Activated T-cell treated with anti-CD3 and anti-CD28 coated beads, Interleukin-2, amount 50 U/mL, for 72 hours (primary cell): ENCODE measurements at regions not wholly inside any gene's neighbourhood (a gene's known extent, or its start where the extent isn't known, plus 50 kb on each side); places are given as distances from the start of the nearest gene placed in this dataset.

Source experiments
- ATAC-seq, 2 donors: fragments of 150-1000 bp; cut with Tn5 transposase; replicated peaks in 1 of 2; 2 replicates each; pipeline ENCODE4 v1.10.0; 2021; ENCODE audit warnings: moderate library complexity in 2 of 2, mild to moderate bottlenecking in 1 of 2
- DNase-seq, 2 donors: peaks; one replicate each; pipeline ENCODE4 v3.0.0; 2021 to 2022; ENCODE audit warnings: mixed read lengths in 1 of 2
- H3K27ac Mint-ChIP-seq: one replicate; pipeline ENCODE4 v1.8.0; 2022; ENCODE audit warnings: mild to moderate bottlenecking, moderate library complexity, mixed read lengths
- H3K27me3 Mint-ChIP-seq: one replicate; pipeline ENCODE4 v1.8.0; 2022; ENCODE audit warnings: low read depth, mixed read lengths
- H3K36me3 Mint-ChIP-seq, 2 donors: one replicate each; pipeline ENCODE4 v1.8.0; 2022; ENCODE audit warnings: mixed read lengths in 2 of 2, mild to moderate bottlenecking in 1 of 2; ENCODE audit not compliant: insufficient read depth in 2 of 2
- H3K4me1 Mint-ChIP-seq: one replicate; pipeline ENCODE4 v1.8.0; 2022; ENCODE audit warnings: low read depth, mixed read lengths
- H3K4me3 Mint-ChIP-seq, 2 donors: one replicate each; pipeline ENCODE4 v1.8.0; 2022; ENCODE audit warnings: mild to moderate bottlenecking in 2 of 2, mixed read lengths in 2 of 2, moderate library complexity in 2 of 2
- H3K9me3 Mint-ChIP-seq, 2 donors: one replicate each; pipeline ENCODE4 v1.8.0; 2022; ENCODE audit warnings: mixed read lengths in 2 of 2

DNA sequence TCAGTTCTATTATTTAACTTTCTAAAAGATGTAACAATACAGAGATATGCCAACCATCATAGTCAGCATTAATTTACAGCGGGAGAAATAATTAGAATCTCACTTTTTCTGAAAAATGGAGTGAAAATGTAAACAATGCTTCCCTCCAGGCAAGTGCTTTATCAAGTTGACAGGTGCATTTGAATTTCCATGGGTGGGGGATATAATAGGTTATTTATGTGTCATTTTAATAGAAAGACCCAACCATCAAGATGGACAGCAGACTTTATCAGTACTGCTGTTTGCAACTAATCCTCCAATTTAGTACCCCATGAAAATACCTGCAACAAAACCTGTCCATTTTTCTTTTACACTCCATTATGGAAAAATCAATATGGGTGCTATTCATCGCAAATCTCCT, 780.1 kb downstream of the TFAP2A start:
- ATAC-seq (no peak), DNase-seq (no peak)
- H3K27ac Mint-ChIP-seq, result no peak overlapping the region
- no peaks in the 10 kb centered on the region for H3K36me3 Mint-ChIP-seq
- H3K4me3 Mint-ChIP-seq, result no peak overlapping the region
- H3K27me3 Mint-ChIP-seq, result no peaks in the 10 kb centered on the region
- peaks cover 3 to 6% of the 10 kb centered on the region in 2 donors for H3K9me3 Mint-ChIP-seq
- H3K4me1 Mint-ChIP-seq, result no peaks in the 10 kb centered on the region

- H3K4me1 Mint-ChIP-seq, result no peaks in the 10 kb centered on the region
Observed at GRCh38 chr6:9632026-9632425, 782.8 kb downstream of the TFAP2A start.

GRCh38 chr6:9628819-9629218, 786.1 kb downstream of the TFAP2A start:
- no peak for DNase-seq
- H3K9me3 Mint-ChIP-seq, result peaks cover 8 to 11% of the 10 kb centered on the region in 2 donors
- H3K4me3 Mint-ChIP-seq, result no peak overlapping the region
- ATAC-seq, result no peak
- H3K27me3 Mint-ChIP-seq, result no peaks in the 10 kb centered on the region
- H3K4me1 Mint-ChIP-seq, result no peaks in the 10 kb centered on the region
- H3K27ac Mint-ChIP-seq, result no peak overlapping the region
- no peaks in the 10 kb centered on the region for H3K36me3 Mint-ChIP-seq

More at GRCh38 chr6:9632026-9632425, 782.8 kb downstream of the TFAP2A start:
- Mint-ChIP-seq H3K36me3 (no peaks in the 10 kb centered on the region), H3K27me3 (no peaks in the 10 kb centered on the region), H3K27ac (no peak overlapping the region), H3K4me3 (no peak overlapping the region), H3K9me3 (peaks cover 3 to 11% of the 10 kb centered on the region in 2 donors)
- DNase-seq, result no peak
- ATAC-seq, result no peak

DNA sequence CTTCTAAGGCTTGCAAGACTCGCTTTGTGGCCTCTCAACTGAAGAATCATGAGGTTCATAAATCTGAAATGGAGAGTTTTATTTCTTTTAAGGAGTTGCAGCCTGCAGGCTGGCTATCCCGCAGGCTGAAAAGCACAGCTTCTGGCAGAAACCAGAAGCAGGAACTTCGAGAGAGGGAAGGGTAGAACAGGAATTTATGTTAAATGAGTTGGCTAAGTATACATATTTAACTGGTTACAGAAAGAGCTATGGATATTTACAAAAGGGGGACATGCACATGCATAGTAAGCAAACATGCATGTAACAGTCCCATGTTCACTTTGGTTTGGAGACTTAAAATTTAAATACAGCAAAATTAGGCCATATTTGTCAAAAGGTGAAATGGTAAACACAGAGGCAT, 787.0 kb downstream of the TFAP2A start:
- Mint-ChIP-seq H3K9me3 (peaks cover 13 to 16% of the 10 kb centered on the region in 2 donors), H3K4me3 (no peak overlapping the region), H3K4me1 (no peaks in the 10 kb centered on the region), H3K27ac (no peak overlapping the region), H3K36me3 (peaks cover 0 to 2% of the 10 kb centered on the region in 2 donors), H3K27me3 (no peaks in the 10 kb centered on the region)
- DNase-seq, result no peak
- ATAC-seq, result no peak

- peaks cover 9 to 12% of the 10 kb centered on the region in 2 donors for H3K9me3 Mint-ChIP-seq
- no peak overlapping the region for H3K27ac Mint-ChIP-seq
- no peak overlapping the region for H3K4me3 Mint-ChIP-seq
- H3K36me3 Mint-ChIP-seq, result peaks cover 0 to 2% of the 10 kb centered on the region in 2 donors
- DNase-seq, result no peak
- H3K27me3 Mint-ChIP-seq, result no peaks in the 10 kb centered on the region
- H3K4me1 Mint-ChIP-seq, result no peaks in the 10 kb centered on the region
- no peak for ATAC-seq
Observed at GRCh38 chr6:9623985-9624384, 790.9 kb downstream of the TFAP2A start.

DNA sequence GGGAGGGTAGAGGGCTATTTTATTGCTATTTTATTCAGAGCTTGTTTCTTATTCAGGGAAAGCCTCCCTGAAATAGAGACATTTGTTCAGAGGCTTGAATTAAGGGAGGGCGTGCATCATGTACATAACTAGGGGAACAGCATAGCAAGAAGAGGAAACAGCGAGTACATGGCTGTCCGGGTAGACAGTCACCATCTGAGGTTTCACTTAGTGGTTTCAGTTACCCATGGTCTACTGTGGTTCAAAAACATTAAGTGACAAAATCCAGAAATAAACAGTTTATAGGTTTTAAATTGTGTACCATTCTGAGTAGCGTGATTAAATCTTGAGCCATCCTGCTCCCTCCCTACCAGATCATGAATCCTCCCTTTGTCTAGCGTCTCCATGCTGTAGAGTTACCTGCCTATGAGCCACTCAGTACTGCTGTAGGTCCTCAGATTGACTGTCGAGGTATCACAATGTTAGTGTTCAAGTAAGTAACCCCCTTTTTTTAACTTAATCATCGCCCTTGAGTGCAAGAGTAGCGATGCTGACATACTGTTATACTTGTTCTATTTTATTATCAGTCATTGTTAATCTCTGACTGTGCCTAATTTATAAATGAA, 791.5 kb downstream of the TFAP2A start:
- no peak overlapping the region for H3K27ac Mint-ChIP-seq
- no peak overlapping the region for H3K4me3 Mint-ChIP-seq
- no peak for ATAC-seq

DNA sequence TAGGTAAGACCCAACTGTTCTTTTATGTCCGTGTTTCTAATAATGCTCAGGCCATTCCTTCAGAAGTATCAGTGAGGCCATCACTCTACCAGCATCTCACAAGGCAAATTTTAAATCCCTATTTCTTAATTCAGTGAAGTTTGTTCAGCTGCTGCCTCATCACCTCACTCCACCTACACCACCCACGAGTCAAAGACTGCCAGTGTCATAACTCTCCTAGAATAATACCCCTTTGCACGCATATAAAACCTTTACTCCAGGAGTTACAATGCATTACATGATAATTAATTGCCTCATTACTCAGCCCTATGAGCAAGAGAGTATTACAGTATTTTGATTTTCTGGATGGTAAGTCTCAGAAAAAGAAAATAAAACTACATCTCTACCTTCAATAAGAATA, 793.6 kb downstream of the TFAP2A start:
- Mint-ChIP-seq H3K27ac (no peak overlapping the region), H3K4me3 (no peak overlapping the region), H3K27me3 (no peaks in the 10 kb centered on the region), H3K9me3 (peaks cover 6 to 9% of the 10 kb centered on the region in 2 donors), H3K36me3 (peaks cover 0 to 2% of the 10 kb centered on the region in 2 donors), H3K4me1 (no peaks in the 10 kb centered on the region)
- ATAC-seq (no peak), DNase-seq (no peak)

More for the DNA sequence above, 791.5 kb downstream of the TFAP2A start:
- peaks cover 0 to 2% of the 10 kb centered on the region in 2 donors for H3K36me3 Mint-ChIP-seq
- peaks cover 9% of the 10 kb centered on the region in 2 donors for H3K9me3 Mint-ChIP-seq
- H3K4me1 Mint-ChIP-seq, result no peaks in the 10 kb centered on the region
- no peaks in the 10 kb centered on the region for H3K27me3 Mint-ChIP-seq
- DNase-seq, result no peak

DNA sequence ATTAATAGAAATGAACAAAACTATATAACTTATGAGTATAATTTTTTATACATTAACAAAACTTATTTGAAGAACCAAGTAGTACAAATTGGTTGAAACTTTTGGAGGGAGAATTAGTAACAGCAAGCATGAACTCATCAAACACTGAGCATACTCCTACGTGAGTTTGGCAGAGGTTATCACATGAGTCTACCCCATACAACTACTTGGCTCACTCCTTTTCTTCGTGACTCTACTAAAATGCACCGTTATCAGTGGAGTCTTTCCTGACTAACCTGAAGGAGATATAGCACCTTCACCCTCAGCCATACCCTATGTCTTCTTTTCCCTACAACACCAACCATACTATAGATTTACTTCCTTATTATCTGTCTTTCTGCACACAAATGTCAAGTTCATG, 794.2 kb downstream of the TFAP2A start:
- no peak overlapping the region for H3K27ac Mint-ChIP-seq
- H3K4me3 Mint-ChIP-seq, result no peak overlapping the region

GRCh38 chr6:9620263-9620662, 794.6 kb downstream of the TFAP2A start:
- Mint-ChIP-seq H3K27ac (no peak overlapping the region), H3K27me3 (no peaks in the 10 kb centered on the region), H3K9me3 (peaks cover 7 to 9% of the 10 kb centered on the region in 2 donors), H3K4me3 (no peak overlapping the region), H3K36me3 (peaks cover 0 to 2% of the 10 kb centered on the region in 2 donors), H3K4me1 (no peaks in the 10 kb centered on the region)
- no peak for ATAC-seq
- DNase-seq, result no peak

More for the DNA sequence above, 794.2 kb downstream of the TFAP2A start:
- H3K4me1 Mint-ChIP-seq, result no peaks in the 10 kb centered on the region
- peaks cover 0 to 2% of the 10 kb centered on the region in 2 donors for H3K36me3 Mint-ChIP-seq
- DNase-seq (no peak), ATAC-seq (no peak)
- H3K9me3 Mint-ChIP-seq, result peaks cover 7 to 9% of the 10 kb centered on the region in 2 donors
- H3K27me3 Mint-ChIP-seq, result no peaks in the 10 kb centered on the region

GRCh38 chr6:9614778-9615177, 800.1 kb downstream of the TFAP2A start:
- DNase-seq, result no peak
- Mint-ChIP-seq H3K27ac (no peak overlapping the region), H3K4me1 (no peaks in the 10 kb centered on the region), H3K36me3 (no peaks in the 10 kb centered on the region), H3K9me3 (peaks cover 1 to 2% of the 10 kb centered on the region in 2 donors), H3K27me3 (no peaks in the 10 kb centered on the region), H3K4me3 (no peak overlapping the region)
- no peak for ATAC-seq

DNA sequence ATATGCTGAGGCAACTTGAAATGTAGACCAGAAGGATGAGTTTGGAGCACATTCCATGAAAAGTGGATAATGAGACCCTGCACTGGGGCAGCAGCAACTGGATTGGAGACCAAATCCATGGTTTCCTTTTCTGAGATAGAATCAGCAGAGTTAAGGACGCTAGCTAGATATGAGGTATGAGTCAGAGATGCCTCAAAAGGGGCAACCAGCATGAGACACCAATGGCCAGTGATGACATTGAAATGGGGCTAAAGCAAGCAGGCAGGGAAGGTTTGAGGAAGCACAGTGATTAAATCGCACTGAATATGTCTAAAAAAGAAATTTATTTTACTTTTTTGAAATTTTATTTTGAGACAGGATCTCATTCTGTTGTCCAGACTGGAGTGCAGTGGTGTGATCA, 802.4 kb downstream of the TFAP2A start:
- H3K9me3 Mint-ChIP-seq, result peaks cover 2 to 3% of the 10 kb centered on the region in 2 donors
- H3K4me3 Mint-ChIP-seq, result no peak overlapping the region
- DNase-seq, result no peak
- no peaks in the 10 kb centered on the region for H3K4me1 Mint-ChIP-seq
- H3K36me3 Mint-ChIP-seq, result no peaks in the 10 kb centered on the region
- ATAC-seq, result no peak
- no peaks in the 10 kb centered on the region for H3K27me3 Mint-ChIP-seq
- no peak overlapping the region for H3K27ac Mint-ChIP-seq

DNA sequence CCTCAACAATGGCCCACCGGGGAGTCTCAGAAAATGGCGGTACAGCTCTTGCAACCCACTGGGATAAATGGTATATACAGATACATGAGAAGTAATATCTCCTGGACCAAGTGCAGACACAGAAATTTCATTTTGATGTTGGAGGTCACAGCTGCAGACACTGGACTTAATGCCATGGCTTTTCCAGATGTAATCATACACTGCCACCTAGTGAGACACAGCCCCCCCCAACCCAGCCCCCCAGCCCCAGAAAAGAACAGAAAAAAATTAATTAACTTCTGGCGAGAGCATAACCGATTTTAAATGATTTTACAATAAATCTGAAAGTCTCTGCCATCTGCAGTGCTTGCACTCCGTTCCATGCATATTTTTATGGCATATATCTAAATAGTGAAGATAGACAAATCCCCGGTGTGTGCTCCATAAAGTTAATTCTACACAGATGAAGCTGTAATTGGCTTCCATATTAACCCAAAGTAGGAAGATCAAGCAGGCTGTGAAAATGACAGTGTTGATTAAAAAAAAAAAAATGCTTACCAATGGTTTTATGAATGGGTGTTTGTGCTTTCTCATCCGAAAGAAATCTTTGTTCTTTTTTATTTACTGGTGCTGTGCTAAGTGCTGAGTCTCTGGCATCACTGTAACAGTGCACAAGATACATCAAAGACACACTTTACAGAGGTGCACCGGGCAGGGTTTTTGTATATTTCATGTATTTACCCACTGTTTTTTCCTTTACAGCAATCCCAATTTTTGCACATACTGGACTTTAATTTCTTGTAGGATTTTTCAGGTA, 804.1 kb downstream of the TFAP2A start:
- H3K4me3 Mint-ChIP-seq, result no peak overlapping the region
- H3K4me1 Mint-ChIP-seq, result no peaks in the 10 kb centered on the region
- peaks cover 2 to 4% of the 10 kb centered on the region in 2 donors for H3K9me3 Mint-ChIP-seq
- DNase-seq (no peak), ATAC-seq (no peak)
- no peaks in the 10 kb centered on the region for H3K27me3 Mint-ChIP-seq
- H3K36me3 Mint-ChIP-seq, result no peaks in the 10 kb centered on the region
- no peak overlapping the region for H3K27ac Mint-ChIP-seq

DNA sequence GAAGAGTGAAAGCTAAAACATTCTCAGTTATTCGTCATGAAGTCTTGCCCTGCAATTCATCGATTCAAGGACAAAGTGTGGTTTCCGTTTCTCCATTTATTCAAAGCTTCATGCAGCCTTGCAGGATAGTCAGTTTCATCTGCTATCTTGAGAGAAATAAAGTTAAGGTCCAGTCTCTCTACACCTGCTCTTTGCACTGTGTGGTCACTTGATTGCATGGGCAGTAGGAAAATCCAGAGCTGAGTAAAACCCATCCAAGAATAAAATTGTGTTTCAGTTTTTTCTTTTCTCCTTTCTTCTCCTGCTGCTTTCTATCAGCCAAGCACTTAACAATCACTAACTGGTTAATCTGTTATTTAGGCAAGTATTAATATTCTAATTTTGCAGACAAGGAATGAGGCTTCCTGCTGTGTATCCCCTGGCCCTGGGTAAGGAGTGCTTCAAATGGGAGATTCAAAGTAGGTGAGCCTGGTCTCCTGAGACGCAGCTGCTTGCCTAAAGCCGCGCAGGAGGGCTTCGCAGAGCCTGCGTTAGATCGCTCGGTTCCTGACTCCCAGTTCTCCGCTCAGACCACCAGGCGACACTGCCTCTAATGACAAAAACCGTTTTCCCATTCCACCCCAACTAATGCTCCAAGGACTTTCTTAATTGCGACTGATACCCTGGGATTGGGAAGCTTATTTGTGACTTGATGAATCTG, 808.3 kb downstream of the TFAP2A start:
- ATAC-seq (no peak), DNase-seq (no peak)
- no peaks in the 10 kb centered on the region for H3K36me3 Mint-ChIP-seq
- no peaks in the 10 kb centered on the region for H3K27me3 Mint-ChIP-seq
- no peaks in the 10 kb centered on the region for H3K4me1 Mint-ChIP-seq
- no peak overlapping the region for H3K27ac Mint-ChIP-seq
- peaks cover 0 to 3% of the 10 kb centered on the region in 2 donors for H3K9me3 Mint-ChIP-seq
- no peak overlapping the region for H3K4me3 Mint-ChIP-seq
